ENCODE measurements at regions not wholly inside any gene's neighbourhood (a gene's known extent, or its start where the extent isn't known, plus 50 kb on each side); places are given as distances from the start of the nearest gene placed in this dataset.
"Not testable (repeated sequence)": the region's sequence is repeated elsewhere in the genome, so short reads cannot be mapped to it uniquely, and the experiment has no call there.

DNA sequence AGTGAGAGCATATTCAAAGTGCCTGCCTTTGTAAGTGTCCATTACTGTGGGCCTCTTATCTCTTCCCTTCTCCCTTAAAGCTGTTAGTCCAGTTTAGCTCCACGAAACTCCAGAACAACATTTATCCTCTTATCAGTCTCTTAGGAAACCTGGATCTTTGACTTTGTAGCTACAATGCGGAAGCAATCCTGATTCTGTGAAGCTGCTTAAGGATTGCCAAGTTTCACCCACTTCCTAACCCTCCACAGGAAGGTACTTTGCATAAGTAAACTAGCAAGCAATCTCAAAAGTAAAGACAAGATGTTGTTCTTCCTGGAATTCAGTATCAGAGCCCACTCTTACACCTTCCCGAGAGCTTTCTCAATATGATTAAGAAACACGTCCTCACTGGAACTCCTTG, 164.9 kb upstream of the USP25 start:
- no peak for DNase-seq (ENCODE audit: low read depth in 4 of 4, low spot score in 3 of 4)

DNA sequence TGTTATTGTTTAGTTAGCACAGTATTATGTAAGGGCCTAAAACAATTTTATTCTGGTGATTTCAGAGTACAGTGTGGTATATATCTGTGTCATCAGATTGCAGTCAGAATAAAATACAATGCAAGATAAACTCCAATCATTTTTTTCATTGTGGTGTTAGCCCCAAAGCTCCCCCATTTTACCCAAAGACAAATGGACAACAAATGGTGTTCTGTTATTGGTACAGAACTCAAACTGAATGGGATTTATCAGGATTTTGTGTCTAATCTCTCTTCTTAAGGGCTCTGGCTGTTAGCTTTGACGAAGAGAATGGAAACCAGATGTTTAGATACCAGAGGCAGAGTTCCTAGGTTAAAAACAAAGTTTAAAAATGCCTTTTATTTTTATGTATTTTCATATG, 163.1 kb upstream of the USP25 start:
- DNase-seq (ENCODE audit: low read depth in 4 of 4, low spot score in 3 of 4): no peak

DNA sequence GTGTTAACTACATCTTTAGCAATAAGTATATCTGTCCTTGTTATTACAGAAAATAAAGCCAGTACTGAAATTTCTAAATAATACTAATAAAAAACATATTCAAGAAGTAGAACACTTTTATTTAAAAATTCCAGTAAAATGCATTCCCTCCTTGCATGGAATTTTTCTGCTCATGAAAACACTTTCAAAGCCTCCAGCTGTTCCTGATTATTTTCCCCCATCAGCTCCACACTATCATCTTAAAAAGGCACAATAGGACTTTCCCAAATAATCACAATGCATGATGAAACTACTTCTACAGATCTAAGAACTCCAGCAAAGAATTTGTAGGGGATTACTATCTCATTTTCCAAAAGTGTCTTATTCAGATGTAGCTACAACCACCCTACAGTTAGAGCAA, 162.6 kb upstream of the USP25 start:
- DNase-seq (ENCODE audit: low read depth in 4 of 4, low spot score in 3 of 4): no peak

DNA sequence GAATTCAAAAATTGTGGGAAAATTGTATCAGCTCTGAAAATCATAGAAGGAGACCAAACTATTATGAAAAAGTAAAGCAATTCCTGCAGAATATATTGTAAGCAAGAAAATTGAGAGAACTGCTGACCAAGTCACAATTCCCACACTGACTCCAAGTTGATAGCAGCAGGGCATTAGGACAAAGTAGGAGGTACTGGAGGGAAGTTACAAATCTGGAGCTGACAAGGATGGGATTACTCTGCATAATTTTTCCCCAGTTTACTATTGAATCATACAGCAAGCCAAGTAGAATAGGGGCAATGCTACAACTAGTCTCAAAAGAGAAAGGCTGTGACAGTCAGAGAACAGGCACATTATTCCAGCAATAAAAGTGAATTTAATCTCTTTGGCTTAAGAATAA, 161.3 kb upstream of the USP25 start:
- no peak for DNase-seq (ENCODE audit: low read depth in 4 of 4, low spot score in 3 of 4)

DNA sequence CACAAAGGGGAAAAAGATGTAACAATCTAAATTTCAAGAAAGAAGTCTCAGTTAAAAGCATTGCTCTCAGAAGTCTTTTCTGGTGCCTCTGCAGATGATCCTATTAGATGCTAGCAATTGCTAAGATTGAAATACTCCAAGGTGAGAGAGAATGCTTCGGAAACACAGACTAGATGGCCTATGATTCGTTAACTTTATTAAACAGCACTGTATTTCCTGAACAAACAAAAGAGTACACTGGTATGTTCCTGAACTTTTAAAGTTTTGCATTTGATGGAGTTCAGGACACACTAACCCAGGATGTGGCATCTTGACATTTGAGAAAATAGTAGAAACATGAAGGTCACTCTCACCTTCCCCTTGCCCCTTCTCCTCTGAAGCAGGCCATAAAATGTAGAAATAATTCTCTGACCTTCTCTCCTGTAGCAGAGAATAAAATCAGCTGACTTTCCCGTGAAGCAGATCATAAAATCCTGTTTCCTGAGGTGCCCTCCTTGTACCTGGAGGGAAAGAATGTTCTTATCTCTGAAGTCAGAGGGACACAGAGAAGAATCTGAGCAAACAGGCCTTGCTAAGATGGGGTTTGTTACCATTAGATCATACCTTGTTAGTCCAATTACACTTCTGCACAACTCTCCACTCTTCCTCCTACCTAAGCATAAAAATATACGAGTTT, 142.9 kb upstream of the USP25 start:
- no peak for DNase-seq (ENCODE audit: low read depth in 4 of 4, low spot score in 3 of 4)

DNA sequence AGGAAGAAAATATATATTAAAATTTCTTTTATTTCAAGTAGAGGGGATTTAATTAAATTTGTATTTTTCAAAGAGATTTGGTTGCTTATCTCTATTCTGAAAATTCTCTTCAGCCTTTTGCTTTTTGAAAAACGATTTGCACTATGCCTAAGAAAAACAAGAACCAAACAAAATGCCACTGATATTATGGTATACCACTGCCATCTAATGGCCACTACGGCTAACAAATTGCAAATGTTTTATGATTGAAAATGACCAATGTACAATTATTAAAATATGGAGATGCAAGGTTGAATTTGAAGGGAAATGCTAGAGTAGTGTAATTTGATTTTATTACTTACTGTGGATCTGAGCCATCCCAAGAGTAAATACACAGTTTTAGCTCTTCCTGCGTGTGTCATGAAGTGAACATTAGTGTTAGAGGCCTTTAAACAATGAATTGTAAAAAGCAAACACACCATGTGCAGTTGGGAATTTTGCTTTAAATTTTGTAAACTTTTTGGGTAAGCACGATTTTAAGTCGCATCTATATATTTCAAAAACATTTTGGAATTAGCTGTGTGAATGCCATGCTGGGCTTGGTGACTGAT, 137.4 kb upstream of the USP25 start:
- peak; percentile 21 to 42 (median 32) for DNase-seq (ENCODE audit: low read depth in 4 of 4, low spot score in 3 of 4)

DNA sequence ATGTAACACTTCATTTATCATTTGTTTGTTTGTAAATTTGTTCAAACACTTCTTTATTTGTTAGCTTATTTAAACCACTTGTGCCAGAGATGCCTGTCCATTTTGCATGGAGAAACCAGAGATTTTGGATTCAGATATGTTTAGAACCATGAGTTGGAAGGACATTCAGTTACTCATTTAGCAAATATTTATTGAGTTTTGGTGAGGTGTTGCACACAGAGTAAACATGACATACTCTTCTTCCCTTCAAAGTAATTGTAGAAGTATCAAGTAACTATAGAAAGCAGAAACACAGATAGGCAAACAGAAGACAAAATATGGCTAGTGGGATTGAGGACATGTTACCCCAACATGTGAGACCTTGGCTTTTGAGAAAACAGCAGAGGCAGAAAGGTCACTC, 136.8 kb upstream of the USP25 start:
- no peak for DNase-seq (ENCODE audit: low read depth in 4 of 4, low spot score in 3 of 4)

DNA sequence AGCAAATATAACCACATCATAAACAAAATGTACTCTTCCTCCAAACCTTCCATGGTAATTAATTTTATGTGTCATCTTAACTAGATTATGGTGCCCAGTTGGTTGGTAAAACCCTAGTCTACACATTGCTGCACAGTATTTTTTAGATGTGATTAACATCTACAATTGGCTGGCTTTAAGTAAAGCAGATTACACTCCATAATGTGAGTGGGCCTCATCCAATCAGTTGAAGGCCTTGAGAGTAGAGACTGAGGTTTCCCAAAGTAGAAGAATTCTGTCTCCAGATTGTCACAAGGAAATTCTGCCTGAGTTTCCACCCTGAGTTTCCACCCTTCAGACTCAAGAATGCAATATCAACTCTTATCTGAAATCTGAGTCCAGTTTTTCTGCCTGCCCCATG, 128.4 kb upstream of the USP25 start:
- no peak for DNase-seq (ENCODE audit: low read depth in 4 of 4, low spot score in 3 of 4)

DNA sequence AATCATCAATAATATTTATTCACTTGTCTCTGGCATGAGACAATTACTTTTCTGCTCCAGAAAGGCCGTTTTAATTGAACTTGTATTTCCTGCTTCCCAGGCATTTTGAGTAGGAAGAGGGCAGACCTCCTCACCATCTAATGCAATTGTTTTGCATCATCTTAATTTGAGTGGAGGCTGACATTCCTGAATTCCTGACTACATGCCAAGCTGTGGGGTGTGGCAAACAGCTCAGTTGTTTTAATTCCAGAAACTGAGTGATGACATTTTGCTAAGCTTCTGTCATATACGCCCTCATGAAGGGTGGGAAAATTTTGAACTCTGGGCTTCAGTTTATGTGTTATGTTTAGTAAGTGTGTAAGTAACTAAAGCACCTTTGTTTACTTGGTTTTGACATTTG, 125.4 kb upstream of the USP25 start:
- DNase-seq (ENCODE audit: low read depth in 4 of 4, low spot score in 3 of 4): no peak

DNA sequence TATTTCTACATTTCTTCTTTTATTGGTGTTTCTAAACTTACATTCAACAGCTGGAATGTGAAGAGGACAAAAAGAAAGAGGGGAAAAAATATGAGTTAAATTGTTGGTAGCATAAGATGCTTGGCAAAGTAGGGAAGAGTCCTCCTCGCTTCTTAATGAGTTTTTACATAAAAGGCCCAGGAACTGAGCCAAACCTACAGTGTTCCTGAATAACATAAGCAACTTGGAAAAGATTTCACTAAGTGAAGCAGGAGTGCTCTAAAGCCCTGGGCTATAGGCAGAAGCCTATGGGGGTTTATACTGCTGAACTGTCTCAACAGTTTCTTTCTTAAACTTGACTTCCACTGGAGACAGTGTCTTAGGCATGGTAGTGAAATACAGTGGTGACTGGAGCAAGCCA, 115.0 kb upstream of the USP25 start:
- DNase-seq (ENCODE audit: low read depth in 4 of 4, low spot score in 3 of 4): no peak

DNA sequence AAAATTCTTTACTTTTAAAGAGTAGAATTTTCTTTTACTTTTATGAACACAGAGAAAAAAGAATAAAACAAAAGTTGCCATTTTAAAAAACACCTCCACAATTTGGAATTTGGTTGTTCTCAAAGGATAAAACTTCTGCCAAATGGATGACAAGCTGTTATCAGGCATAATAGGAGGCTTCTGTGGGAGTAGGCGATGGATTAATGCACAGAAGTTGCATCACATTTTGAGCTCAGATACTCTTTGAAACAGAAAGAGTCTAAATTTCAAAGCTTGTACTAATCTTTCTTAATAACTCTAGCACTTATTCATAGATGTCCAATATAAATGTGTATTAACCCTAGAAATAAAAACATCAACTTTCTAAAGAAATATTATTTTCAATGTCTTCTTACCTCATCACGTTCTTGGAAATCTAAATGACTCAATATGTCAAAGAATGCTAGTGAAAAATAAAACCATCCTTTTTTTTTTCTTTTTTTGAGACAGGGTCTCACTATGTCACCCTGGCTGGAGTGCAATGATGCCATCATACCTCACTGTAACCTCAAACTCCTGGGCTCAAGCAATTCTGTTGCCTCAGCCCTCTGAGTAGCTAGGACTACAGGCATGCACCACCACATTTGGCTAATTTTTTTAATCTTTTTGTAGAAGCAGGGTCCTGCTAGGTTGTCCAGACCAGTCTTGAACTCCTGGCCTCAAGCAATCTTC, 112.8 kb upstream of the USP25 start:
- no peak for DNase-seq (ENCODE audit: low read depth in 4 of 4, low spot score in 3 of 4)

DNA sequence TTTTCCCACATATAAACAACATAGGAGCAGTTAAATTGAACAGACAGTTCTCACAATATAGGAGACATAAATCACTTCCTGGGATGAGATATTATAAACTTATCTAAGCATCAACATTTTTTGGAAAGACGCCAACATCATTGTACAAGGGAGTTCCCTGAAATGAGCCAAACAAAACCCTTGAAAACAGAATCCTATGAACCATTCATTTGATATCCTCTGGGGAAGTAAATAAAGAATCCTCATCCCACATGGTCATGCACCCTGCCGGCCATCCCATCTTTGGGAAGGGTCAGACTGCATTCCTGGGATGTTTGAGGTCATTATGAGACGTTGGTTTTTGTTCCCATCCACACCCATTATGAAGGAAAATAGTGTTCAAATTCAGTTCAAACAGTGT, 111.8 kb upstream of the USP25 start:
- no peak for DNase-seq (ENCODE audit: low read depth in 4 of 4, low spot score in 3 of 4)

DNA sequence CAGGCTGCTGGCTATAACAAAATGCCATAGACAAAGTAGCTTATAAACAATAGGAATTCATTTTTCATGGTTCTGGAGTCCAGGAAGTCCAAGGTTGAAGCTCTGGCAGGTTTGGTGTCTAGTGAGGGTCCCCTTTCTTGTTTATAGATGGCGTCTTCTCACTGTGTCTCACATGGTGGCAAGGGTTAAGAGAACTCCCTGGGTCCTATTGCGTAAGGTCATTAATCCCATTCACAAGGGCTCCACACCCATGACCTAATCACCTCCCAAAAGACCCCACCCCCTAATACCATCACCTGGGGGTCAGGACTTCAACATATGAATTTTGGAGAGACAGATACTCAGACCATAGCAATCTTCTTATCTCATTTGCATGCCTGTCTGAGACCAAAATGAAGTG, 108.9 kb upstream of the USP25 start:
- no peak for DNase-seq (ENCODE audit: low read depth in 4 of 4, low spot score in 3 of 4)

DNA sequence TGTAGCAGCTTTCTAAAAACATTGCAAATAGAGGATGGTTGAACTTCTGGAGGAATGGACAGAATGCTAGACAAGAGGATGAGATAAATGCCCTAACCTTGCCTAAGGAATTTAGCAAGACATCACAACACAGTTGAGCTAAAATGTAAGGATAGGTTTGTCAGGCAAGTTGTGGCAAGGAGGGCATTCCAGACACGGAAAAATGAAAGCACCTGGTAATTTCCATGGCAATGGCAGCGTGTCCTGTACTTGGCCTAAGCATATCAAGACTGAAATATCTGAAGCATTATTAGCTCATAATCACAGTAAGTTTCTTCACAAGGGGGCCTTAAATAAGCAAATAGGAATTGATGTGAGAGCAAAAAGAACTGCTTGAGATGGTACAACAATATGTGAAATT, 105.1 kb upstream of the USP25 start:
- DNase-seq (ENCODE audit: low read depth in 4 of 4, low spot score in 3 of 4): no peak

DNA sequence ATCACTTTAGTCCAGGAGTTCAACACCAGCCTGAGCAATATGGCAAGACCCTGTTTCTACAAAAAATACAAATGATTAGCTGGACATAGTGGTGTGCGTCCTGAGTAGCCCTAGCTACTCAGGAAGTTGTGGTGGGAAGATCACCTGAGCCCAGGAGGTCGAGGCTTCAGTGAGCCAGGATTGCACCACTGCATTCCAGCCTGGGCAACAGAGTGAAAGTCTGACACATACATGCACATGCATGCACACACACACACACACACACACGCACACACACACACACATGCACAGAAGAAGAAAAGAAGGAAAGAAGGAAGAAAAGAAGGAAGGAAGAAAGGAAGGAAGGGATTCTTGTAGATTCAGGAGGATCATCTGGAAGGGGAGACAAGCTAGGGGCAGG, 104.4 kb upstream of the USP25 start:
- no peak for DNase-seq (ENCODE audit: low read depth in 4 of 4, low spot score in 3 of 4)

DNA sequence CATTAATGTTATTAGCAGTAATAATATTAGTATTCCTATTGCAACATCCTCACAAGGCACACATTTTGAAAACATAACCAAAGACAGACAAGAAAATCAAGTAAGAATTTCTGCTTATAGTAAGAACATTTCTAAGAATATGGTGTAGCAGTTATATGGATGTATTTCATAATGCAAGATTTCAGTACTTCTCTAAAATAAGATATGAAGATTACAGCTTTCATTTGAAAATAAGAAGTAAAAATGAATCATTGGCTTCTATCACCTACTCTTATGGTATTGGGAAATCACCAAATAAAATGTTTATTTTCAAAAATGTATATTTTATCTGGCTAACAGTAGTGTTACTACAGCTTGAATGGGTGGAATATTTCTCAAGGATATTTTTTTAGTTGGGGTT, 103.8 kb upstream of the USP25 start:
- no peak for DNase-seq (ENCODE audit: low read depth in 4 of 4, low spot score in 3 of 4)

DNA sequence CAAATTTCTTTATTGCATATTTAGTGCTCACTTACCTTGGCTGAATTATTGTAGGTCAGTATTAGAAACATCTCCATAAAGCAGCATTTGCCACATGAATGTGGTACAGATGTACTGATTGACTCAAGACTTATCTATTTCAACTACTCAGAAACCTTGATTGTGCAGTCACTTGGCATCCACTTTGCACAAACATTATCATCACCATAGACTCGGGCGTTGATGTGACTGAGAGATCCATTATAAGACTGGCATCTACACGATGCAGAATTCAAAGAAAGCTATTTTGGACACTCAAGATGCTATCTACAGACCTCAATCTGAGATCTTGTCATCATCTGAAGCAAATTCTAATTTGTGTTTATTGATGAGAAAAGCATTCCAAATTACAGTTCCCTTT, 102.8 kb upstream of the USP25 start:
- DNase-seq (ENCODE audit: low read depth in 4 of 4, low spot score in 3 of 4): no peak

DNA sequence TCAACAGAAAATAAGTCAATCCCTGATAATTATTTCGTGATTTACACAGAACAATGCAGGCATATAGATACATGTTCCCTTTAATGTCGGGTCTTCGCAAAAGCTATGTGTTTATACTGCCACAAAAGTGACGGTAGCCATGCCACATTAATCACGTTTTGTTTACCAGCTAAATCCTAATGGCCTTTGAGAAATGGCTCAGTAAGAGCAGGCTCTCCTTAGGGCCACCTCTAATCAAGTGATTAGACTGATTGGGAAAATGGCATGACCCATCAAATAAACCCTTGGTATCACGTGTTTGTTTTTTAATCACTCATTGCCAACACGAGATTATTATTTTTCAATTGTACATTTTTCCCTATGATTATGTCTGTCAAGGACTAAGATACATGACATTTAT, 102.0 kb upstream of the USP25 start:
- DNase-seq (ENCODE audit: low read depth in 4 of 4, low spot score in 3 of 4): no peak

DNA sequence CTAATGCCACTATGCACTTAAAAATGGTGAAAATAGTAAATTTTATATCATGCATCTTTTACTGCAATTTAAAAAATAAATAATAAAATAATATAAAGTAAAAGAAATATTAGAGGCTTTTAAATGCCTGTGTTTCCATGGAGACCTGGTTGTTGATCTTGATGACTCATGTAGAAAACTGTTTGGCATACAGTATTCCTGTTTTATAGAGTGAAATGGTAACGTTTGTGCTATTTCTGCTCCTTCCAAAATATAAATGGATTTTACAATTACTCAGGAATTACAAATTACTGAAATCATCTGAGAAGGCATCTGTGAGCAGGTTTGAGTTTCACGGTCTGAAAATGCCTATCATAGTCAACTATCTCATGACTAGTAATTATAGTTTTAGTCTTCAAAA, 98.4 kb upstream of the USP25 start:
- DNase-seq (ENCODE audit: low read depth in 4 of 4, low spot score in 3 of 4): no peak

DNA sequence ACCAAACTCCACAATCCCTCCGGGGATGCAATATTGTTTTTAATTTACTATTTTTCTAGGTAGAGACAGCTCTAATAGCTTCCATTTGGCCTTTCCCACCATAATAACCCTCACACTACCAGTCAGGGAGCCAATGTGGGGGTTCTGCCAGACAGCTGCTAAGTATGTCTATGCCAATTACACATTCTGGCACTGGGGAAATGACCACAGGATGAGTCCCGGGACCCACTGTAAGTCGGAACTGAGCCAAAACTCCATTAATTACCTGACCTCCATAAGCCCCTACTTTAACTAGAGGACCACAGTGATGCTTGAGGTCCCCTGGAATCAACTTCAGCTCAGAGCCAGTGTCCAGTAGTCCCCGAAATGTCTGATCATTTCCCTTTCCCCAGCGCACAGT, 95.2 kb upstream of the USP25 start:
- not testable (repeated sequence) for DNase-seq (ENCODE audit: low read depth in 4 of 4, low spot score in 3 of 4)

DNA sequence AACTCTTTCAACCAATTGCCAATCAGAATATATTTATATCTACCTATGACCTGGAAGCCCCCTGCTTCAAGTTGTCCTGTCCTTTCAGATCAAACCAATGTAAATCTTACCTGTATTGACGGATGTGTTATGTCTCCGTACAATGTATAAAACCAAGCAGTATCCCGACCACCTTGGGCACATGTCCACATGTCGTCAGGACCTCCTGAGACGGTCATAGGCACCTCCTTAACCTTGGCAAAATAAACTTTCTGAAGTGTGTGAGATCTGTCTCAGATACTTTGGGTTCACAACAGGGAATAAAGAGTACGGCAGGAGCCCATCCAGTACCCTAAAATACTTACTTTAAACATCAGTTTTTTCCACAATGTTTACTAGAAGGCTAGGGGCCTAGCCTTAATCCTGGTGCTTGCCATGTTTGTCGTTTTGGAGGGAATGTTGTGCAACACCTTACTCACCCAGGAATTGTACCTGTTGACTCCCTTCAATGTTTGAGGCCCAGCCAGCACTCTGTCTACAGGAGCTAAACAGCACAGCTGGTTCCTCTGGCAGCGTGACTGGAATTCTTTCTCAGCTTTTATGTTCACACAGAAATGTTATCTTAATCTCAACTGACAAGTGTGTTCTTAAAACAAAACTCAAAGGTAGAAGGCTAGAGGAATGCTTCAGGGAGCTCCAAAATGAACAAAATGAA, 90.8 kb upstream of the USP25 start:
- DNase-seq (ENCODE audit: low read depth in 4 of 4, low spot score in 3 of 4): no peak

DNA sequence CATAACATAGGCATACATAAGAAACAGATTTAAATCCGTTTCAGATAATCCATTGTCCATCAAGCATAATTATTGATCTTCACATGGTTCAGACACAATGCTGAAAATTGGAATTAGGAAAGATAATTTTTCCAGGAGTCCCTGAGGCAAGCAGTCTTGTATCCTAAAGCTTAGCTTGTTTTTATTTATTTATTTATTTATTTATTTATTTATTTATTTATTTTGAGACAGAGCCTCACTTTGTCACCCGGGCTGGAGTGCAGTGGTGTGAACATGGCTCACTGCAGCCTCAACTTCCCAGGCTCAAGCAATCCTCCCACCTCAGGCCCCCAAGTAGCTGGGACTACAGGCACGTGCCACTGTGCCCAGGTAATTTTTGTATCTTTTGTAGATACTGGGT, 89.7 kb upstream of the USP25 start:
- not testable (repeated sequence) for DNase-seq (ENCODE audit: low read depth in 4 of 4, low spot score in 3 of 4)
